ENCODE measurements at regions not wholly inside any gene's neighbourhood (a gene's known extent, or its start where the extent isn't known, plus 50 kb on each side); places are given as distances from the start of the nearest gene placed in this dataset.
"Not testable (repeated sequence)": the region's sequence is repeated elsewhere in the genome, so short reads cannot be mapped to it uniquely, and the experiment has no call there.

- H3K4me3 ChIP-seq (ENCODE audit: low read depth, low read length); DNase-seq (ENCODE audit: low read depth); in situ Hi-C loops (cut with HindIII; ENCODE audit: low sequenced_read_pairs): not testable (repeated sequence)
These were observed 347.4 kb downstream of the MAGEE1 start for GRCh38 chrX:76774912-76775311.

- H3K4me3 ChIP-seq (ENCODE audit: low read depth, low read length), result no peak overlapping the region
- no peak for DNase-seq (ENCODE audit: low read depth)
- in situ Hi-C loops (cut with HindIII; ENCODE audit: low sequenced_read_pairs), result no loop called here
- no peak for TF ChIP-seq CTCF (IDR thresholded peaks at IDR 0.05; ENCODE audit: low read depth, low read length, missing control alignments)
These were observed 368.8 kb downstream of the MAGEE1 start for GRCh38 chrX:76796311-76796710.

GRCh38 chrX:76802708-76803107, 375.2 kb downstream of the MAGEE1 start:
- no peak overlapping the region for H3K4me3 ChIP-seq (ENCODE audit: low read depth, low read length)
- no peak for DNase-seq (ENCODE audit: low read depth)
- no peak for TF ChIP-seq CTCF (IDR thresholded peaks at IDR 0.05; ENCODE audit: low read depth, low read length, missing control alignments)
- in situ Hi-C loops (cut with HindIII; ENCODE audit: low sequenced_read_pairs), result no loop called here

- no peak for DNase-seq (ENCODE audit: low read depth)
- no peak for TF ChIP-seq CTCF (IDR thresholded peaks at IDR 0.05; ENCODE audit: low read depth, low read length, missing control alignments)
- H3K4me3 ChIP-seq (ENCODE audit: low read depth, low read length), result no peak overlapping the region
- in situ Hi-C loops (cut with HindIII; ENCODE audit: low sequenced_read_pairs), result no loop called here
These were observed 388.2 kb downstream of the MAGEE1 start for GRCh38 chrX:76815754-76816153.

- H3K4me3 ChIP-seq (ENCODE audit: low read depth, low read length); DNase-seq (ENCODE audit: low read depth); in situ Hi-C loops (cut with HindIII; ENCODE audit: low sequenced_read_pairs): not testable (repeated sequence)
These were observed 389.8 kb downstream of the MAGEE1 start for GRCh38 chrX:76817279-76817678.

GRCh38 chrX:76821276-76821675, 393.8 kb downstream of the MAGEE1 start:
- no peak for TF ChIP-seq CTCF (IDR thresholded peaks at IDR 0.05; ENCODE audit: low read depth, low read length, missing control alignments)
- in situ Hi-C loops (cut with HindIII; ENCODE audit: low sequenced_read_pairs), result no loop called here
- H3K4me3 ChIP-seq (ENCODE audit: low read depth, low read length), result no peak overlapping the region
- no peak for DNase-seq (ENCODE audit: low read depth)

GRCh38 chrX:76827672-76828071, 400.2 kb downstream of the MAGEE1 start:
- in situ Hi-C loops (cut with HindIII; ENCODE audit: low sequenced_read_pairs), result no loop called here
- H3K4me3 ChIP-seq (ENCODE audit: low read depth, low read length), result no peak overlapping the region
- no peak for TF ChIP-seq CTCF (IDR thresholded peaks at IDR 0.05; ENCODE audit: low read depth, low read length, missing control alignments)
- DNase-seq (ENCODE audit: low read depth), result no peak

- DNase-seq (ENCODE audit: low read depth); in situ Hi-C loops (cut with HindIII; ENCODE audit: low sequenced_read_pairs); H3K4me3 ChIP-seq (ENCODE audit: low read depth, low read length): not testable (repeated sequence)
These were observed 413.4 kb downstream of the MAGEE1 start for GRCh38 chrX:76840902-76841301.
